Fibroblast of villous mesenchyme (primary cell): ENCODE measurements at regions not wholly inside any gene's neighbourhood (a gene's known extent, or its start where the extent isn't known, plus 50 kb on each side); places are given as distances from the start of the nearest gene placed in this dataset.
"Not testable (repeated sequence)": the region's sequence is repeated elsewhere in the genome, so short reads cannot be mapped to it uniquely, and the experiment has no call there.

Source experiments
- DNase-seq: peaks from one replicate; pipeline ENCODE4 v3.0.0-alpha.2; 2010; ENCODE audit warnings: low read depth
- H3K4me3 ChIP-seq: 2 replicates; pipeline ENCODE4 v1.5.1; 2011; ENCODE audit warnings: low read depth, mild to moderate bottlenecking, low read length
- CTCF ChIP-seq: IDR thresholded peaks from 2 replicates; pipeline ENCODE4 v1.5.1; 2012; ENCODE audit warnings: low read depth, mild to moderate bottlenecking, low read length; ENCODE audit not compliant: insufficient read depth

- H3K4me3 ChIP-seq, result no peak overlapping the region
- TF ChIP-seq CTCF, result no peak
- no peak for DNase-seq
Measured at GRCh38 chr14:25699981-25700380, 650.0 kb upstream of the STXBP6 start.

GRCh38 chr14:25698111-25698510 is 648.2 kb upstream of the STXBP6 start:
- TF ChIP-seq CTCF, result no peak
- no peak for DNase-seq
- H3K4me3 ChIP-seq, result no peak overlapping the region

GRCh38 chr14:25696176-25696575 is 646.2 kb upstream of the STXBP6 start:
- H3K4me3 ChIP-seq, result no peak overlapping the region
- no peak for TF ChIP-seq CTCF
- DNase-seq, result no peak

- no peak overlapping the region for H3K4me3 ChIP-seq
- no peak for DNase-seq
- no peak for TF ChIP-seq CTCF
Measured at GRCh38 chr14:25685004-25685403, 635.1 kb upstream of the STXBP6 start.

- no peak overlapping the region for H3K4me3 ChIP-seq
- no peak for TF ChIP-seq CTCF
- no peak for DNase-seq
Measured at GRCh38 chr14:25680934-25681333, 631.0 kb upstream of the STXBP6 start.

GRCh38 chr14:25680511-25680910 is 630.6 kb upstream of the STXBP6 start:
- not testable (repeated sequence) for DNase-seq, H3K4me3 ChIP-seq

GRCh38 chr14:25677111-25677510 is 627.2 kb upstream of the STXBP6 start:
- no peak for DNase-seq
- no peak overlapping the region for H3K4me3 ChIP-seq
- TF ChIP-seq CTCF, result no peak

- no peak for DNase-seq
- TF ChIP-seq CTCF, result no peak
- H3K4me3 ChIP-seq, result no peak overlapping the region
Measured at GRCh38 chr14:25667387-25667786, 617.4 kb upstream of the STXBP6 start.
